ENCODE measurements at regions not wholly inside any gene's neighbourhood (a gene's known extent, or its start where the extent isn't known, plus 50 kb on each side); places are given as distances from the start of the nearest gene placed in this dataset.
"Not testable (repeated sequence)": the region's sequence is repeated elsewhere in the genome, so short reads cannot be mapped to it uniquely, and the experiment has no call there.

- DNase-seq: no peak
Measured at GRCh38 chr11:81246941-81247340, 1486.7 kb downstream of the FAM181B start.

DNA sequence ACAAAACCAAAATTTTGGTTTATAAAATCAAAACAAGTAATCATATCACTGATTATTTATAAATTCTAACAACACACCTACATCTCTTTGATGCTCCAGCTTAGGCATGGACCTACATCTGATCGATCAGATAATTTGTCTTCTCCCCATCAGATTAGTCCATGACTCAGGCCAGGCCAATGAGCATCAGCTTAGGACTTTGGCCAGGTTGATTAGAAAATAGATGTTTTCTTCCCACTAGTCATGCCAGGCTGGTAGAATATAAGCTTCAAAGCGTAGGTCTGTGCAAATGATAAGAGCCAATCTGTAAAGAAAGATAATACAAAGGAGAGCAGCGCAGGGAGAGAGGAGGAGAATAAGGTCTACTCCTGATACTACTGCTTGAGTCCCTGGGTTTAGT lies 1487.9 kb downstream of the FAM181B start:
- DNase-seq: no peak

DNA sequence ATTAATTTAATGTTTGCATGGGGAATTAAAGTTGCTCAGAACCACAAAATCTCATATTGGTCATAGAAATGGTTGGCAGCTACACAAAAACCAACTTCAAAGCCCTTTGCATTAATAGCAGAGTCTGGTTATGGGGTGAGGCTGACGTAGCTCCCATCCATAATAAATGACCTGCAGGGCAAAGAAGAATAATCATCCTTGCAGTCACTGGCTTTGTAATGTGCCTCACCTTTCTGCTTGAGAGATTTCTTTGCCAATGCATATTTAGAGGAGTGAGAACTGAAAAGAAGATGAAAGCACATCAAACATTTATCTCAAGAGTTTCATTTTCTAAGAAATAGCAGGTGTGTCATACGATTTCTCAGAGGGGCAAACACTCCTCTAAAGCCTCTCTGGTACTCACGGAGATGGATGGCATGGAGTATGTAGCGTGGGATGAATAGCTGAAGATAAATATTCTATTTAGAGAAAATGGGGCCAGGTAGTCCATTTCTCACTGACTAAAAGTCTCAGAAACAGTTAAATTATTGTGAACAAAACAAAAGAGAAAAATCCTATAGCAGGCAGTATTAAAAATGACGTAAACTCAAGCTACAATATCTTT lies 1491.9 kb downstream of the FAM181B start:
- DNase-seq: no peak

DNA sequence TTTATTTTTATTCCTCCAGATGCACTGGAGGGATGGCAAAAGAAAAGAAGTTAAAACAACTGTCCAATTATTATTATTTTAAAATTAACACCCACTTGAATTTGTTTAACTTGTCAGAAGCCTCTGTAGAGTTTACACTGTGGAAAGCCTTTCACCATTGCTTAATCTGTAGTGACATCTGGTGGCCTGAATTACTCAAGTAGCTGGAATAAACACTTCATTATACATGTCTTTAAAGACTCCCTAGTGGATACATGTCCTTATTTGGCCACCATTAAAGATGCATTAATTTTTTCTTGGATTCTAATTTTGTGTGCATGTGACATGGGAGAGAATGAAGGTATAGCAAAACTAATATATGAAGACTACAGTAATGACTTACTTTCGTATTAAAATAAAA lies 1496.5 kb downstream of the FAM181B start:
- no peak for DNase-seq

- DNase-seq: not testable (repeated sequence)
Measured at GRCh38 chr11:81227409-81227808, 1506.3 kb downstream of the FAM181B start.

DNA sequence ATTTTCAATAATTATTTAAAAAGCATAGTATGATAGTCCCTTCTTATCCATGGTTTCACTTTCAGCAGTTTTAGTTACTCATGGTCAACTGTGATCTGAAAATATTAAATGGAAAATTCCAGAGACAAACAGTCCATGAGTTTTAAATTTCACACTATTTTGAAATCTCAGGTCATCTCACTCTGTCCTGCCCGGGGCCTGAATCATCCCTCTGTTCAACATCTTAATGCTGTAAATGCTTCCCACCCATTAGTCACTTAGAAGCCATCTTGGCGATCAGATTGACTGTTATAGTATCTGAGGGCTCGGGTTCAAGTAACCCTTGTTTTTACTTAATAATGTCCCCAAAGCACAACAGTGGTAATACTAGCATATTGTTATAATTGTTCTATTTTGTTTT lies 1509.3 kb downstream of the FAM181B start:
- no peak for DNase-seq

DNA sequence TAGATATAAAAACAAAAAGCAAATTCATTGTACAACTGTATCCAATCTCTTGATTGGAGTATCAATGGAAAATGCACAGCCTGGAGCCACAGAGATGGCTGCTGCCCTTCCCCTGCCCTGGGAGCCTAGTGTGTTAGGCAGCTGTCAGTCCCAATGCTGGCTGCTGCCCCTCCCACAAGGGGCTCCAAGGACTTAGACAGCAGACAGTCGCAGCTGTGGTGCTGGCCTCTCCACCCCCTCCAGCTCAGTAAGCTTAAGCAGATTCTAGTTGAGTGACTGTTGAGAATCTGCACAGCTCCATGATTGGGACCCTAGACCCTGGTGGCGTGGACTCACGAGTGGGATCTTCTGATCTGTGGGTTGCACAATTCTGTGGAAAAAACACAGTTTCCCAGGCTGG lies 1511.2 kb downstream of the FAM181B start:
- DNase-seq: no peak

DNA sequence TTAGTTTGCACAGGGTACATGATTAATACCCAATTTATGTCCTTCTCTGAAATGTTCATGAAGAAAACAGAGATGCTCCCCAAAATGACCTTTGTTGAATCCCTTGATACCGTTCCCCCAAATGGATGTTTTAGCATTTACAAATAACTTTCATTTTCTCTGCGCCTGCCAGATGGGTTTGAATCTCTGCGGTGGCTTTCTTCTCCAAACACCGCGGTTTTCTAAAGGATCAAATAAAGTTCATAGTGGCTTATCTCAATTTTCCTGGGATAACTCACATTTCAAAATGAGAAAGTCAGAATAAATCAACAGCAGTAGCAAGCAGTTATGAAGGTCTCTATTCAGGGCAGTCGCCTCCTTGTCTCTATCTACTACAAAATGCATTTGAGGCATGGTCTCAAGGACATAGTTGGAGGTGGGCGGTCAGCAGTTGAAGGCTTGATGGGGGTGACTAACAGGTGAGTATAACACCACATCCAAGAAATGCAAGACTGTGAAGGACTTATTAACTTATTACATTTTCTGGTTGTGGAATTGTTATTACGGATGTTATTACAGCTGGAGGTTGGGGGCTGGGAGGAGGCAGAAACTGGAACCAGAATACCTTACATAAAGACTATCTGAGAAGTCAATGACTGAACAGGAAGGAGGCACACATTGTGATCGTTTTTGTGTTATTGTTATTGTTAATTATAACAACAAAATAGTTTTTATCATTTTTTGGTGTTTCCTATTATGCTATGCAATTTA lies 1513.3 kb downstream of the FAM181B start:
- DNase-seq: no peak

GRCh38 chr11:81219661-81220060 lies 1514.0 kb downstream of the FAM181B start:
- DNase-seq: no peak

DNA sequence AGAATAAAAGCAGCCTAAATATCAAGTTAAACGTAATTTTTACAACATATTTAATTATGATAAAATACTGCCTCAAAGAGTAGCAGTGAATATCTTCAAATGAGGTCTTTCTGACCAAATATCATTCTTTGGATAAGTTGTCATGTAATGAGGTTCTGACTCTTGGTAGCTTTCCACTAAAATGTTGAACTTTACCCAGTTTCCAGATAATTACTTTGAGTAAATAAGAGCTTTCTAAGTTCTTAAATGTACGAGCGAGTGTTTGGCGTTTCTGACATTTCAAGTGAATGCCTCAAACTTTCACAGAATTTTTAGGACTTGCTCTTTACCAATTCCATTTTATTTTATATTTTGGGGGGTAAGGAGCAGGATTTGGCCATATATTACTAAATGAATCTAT lies 1515.2 kb downstream of the FAM181B start:
- DNase-seq: no peak

GRCh38 chr11:81211050-81211449 lies 1522.6 kb downstream of the FAM181B start:
- DNase-seq: no peak

GRCh38 chr11:81207421-81208054 lies 1526.1 kb downstream of the FAM181B start:
- DNase-seq: no peak

DNA sequence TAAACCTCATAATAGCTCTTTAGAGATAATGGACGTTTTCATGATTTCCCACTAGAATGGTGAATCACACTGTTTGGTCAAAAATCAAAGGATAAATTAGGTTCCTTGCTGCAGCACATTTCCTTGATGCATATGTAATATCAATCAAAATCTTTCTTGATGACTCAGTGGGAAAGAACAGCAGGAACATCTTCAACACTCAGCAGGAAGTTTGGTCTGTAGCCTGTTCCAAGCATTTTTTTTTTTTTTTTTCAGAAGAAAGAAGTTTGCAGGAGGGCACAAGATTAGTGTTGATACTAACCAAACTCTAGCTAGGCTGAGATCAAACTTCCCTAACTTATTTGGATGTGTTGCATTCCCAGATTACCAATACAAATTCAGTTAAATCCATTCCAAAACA lies 1529.8 kb downstream of the FAM181B start:
- no peak for DNase-seq

DNA sequence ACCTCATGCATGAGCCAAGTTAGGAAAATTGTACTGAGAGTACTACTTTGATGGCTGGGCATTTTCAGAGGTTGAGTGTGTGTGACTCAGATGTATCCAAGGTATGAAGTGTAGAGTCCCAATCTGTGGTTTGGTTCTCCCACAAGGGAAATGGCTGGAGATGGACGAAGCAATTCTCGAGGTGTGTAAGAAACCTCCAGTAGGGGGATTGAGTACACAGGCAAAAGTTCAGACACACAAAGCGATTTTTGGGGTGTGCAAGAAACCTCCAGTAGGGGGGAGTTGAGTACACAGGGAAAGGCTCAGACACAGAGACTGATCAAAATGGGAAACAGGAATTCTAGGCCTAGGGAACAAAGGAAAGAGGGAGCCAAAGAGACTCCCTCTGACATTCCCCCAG lies 1536.3 kb downstream of the FAM181B start:
- DNase-seq: no peak

GRCh38 chr11:81192516-81192915 lies 1541.1 kb downstream of the FAM181B start:
- no peak for DNase-seq

GRCh38 chr11:81190546-81190945 lies 1543.1 kb downstream of the FAM181B start:
- no peak for DNase-seq

GRCh38 chr11:81187033-81187432 lies 1546.6 kb downstream of the FAM181B start:
- DNase-seq: not testable (repeated sequence)

- no peak for DNase-seq
Measured at GRCh38 chr11:81174646-81175330, 1558.9 kb downstream of the FAM181B start.

- no peak for DNase-seq
Measured at GRCh38 chr11:81165164-81165563, 1568.5 kb downstream of the FAM181B start.

GRCh38 chr11:81159900-81160299 lies 1573.8 kb downstream of the FAM181B start:
- no peak for DNase-seq

DNA sequence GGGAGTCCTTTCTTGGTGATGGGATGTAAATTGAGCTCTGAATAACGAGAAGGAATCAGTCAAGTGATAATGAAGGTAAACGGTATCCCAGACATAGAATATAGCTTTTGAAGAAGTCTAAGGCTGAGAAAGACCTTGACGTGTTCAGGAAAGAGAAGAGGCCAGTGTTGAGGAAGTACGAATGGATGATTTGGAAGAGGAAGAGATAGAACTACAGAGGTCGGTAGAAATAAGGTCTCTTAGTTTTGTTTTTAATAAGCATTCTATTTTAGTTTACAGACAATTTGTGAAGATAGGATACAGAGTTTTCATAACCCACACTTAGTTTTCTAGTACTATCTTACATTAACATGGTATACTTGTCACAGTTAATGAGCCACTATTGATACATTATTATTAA lies 1598.1 kb downstream of the FAM181B start:
- DNase-seq: no peak

- no peak for DNase-seq
Measured at GRCh38 chr11:81129618-81130017, 1604.0 kb downstream of the FAM181B start.

DNA sequence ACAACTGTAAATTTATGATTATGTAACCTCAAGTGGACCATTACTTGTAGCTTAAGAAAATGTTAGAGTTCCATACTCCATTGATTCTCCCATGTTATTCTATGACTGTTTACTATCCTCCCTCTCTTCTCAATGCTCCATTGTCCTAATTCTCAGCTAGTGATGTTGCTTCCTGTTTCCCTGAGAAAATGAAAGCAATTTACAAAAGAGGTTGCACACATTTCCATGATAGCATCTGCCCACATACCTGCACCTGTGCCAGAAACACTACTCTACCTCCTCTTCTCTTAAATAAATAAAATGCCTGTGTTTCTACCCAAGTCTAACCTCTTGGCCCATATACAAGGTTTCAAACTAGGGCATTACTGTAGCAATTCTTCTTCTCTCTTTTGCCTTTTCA lies 1620.9 kb downstream of the FAM181B start:
- DNase-seq: no peak

DNA sequence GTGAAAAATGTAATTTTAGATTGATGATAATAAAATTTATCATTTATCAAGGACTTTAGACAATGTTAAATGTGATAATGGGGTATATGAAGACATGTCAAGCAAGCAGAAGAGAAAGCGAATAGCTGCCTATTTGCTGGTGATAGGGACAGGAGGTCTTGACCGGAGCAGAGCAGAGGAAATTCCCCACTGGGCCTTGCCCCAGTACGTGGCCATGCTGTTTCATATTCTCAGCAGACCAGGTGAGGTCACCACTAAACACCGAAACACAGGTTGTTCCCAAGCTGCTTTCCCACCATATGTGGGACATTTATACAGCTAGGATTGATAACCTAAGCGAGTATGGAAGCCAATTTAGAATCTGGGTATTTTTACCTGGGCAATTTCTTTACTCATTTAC lies 1629.6 kb downstream of the FAM181B start:
- no peak for DNase-seq
